ENCODE measurements at regions not wholly inside any gene's neighbourhood (a gene's known extent, or its start where the extent isn't known, plus 50 kb on each side); places are given as distances from the start of the nearest gene placed in this dataset.

DNA sequence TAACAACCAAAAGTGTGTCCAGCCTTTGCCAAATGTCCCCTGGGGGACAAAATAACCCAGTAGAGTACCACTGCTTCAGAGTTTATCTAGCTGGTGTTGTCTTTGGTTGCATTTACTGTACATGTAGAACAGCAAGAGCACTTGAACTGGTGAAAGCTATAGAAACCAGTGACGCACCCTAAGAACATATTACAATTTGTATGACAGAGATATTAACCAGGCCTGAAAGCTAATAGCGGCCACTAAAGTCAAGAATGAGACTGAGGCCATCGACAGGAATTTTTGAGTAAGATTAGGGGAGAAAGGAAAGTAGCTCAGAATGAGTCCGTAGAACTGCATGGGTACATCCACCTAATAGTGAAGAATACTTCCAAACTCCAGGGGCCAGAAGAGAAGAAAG lies 236.2 kb downstream of the MTERF1 start:
- DNase-seq = no peak

- DNase-seq = no peak
These were observed 235.0 kb downstream of the MTERF1 start for GRCh38 chr7:91645542-91645941.

- DNase-seq = no peak
These were observed 228.5 kb downstream of the MTERF1 start for GRCh38 chr7:91651986-91652385.

GRCh38 chr7:91653286-91653685 lies 227.2 kb downstream of the MTERF1 start:
- no peak for DNase-seq

DNA sequence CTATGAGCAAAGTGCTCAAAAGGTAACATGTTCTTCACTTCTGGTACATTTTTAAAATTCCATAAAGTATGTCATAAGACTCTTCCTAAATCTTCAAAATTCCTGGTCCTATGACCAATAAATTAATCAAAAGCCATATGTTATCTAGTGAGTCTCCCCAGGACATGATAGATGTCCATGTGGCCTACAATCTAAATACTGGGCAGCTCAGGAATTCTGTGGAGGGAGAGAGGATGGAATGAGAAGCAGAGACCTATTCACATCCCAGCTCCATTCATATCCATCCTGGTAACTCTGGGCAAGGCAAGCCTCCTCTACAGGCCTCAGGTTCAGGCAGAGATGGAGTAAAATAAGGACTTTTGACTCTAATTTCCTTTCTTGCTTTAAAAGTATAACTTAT lies 224.8 kb downstream of the MTERF1 start:
- no peak for DNase-seq

- no peak for DNase-seq
These were observed 223.7 kb downstream of the MTERF1 start for GRCh38 chr7:91656541-91657482.

DNA sequence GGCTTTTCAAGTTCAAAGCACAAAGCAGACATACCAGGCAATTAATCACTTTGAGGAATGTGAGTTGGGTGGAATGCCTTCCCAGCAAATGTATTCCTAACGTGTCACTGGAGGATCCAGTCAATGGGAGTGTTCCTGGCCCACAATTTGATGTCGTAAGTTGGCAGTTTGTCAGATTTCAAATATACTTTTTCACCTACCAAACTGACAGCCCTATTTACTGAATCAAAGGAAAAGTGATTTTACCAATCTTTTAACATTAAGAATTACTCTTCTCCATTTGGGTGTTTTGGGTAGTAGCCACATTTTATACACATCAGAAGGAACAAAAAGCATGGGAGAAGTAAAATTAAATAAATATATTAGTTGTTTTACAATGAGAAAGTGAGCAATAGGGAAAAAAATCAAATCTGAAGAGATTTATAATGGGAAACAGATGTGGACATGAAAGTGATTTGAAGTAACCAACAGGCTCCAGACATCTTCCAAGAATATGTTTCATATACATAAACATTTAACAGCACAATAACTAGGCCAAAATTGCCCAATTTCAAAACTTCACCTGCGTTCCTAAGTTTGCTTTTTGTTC lies 222.9 kb downstream of the MTERF1 start:
- DNase-seq = no peak

DNA sequence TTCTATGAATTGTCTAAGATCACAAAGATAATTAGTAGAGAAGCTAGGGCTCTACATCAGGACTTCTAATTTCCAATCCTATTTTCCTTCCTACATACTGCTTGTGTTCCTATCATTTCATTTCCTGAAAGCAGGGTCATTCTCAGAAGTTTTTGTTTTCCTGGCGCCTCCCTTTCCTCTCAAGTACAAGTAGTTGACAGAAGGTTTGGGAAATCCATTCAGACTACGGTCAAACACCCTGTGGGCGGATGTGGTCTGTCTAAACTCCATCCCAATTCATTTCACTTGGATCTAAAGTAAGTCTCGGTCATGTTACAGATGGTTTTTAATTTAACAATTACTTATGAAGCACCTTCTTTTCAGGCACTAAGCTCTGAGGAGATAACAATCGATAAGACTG lies 221.4 kb downstream of the MTERF1 start:
- DNase-seq = no peak

- no peak for DNase-seq
These were observed 219.7 kb downstream of the MTERF1 start for GRCh38 chr7:91660734-91661356.

DNA sequence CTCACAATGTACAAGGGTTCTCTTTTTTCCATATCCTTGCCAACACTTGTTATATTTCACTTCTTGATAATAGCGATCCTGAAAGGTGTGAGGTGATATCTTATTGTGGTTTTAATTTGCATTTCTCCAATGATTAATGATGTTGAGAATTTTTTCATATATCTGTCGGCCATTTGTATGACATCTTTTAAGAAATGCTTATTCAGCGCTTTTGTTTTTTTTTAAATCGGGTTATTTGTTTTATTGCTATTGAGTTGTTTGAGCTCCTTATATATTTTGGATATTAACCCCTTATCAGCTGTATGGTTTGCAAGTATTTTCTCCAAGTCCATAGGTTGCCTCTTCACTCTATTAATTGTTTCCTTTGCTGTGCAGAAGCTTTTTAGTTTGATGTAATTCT lies 218.8 kb downstream of the MTERF1 start:
- DNase-seq = no peak

- DNase-seq = no peak
These were observed 212.3 kb downstream of the MTERF1 start for GRCh38 chr7:91668217-91668616.

DNA sequence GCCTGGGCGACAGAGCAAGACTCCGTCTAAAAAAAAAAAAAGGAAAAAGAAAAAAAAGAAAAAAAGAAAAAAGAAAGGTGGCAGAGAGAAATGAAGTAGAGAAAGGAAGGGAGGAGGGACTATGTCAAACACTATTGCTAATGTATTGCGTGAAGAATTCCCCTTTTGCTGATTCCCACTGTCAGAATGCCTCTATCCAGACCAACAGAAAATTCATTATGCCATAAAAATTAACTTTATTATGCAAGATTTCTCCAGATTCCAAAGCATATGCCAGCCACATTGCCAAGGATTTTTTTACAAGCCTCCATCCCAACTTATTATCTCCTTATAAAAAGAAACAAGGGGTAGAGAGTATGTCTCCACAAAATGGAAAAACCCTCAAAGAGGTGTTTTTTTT lies 209.3 kb downstream of the MTERF1 start:
- no peak for DNase-seq

GRCh38 chr7:91674470-91674869 lies 206.0 kb downstream of the MTERF1 start:
- no peak for DNase-seq

GRCh38 chr7:91681718-91682117 lies 198.8 kb downstream of the MTERF1 start:
- no peak for DNase-seq

GRCh38 chr7:91683823-91684222 lies 196.7 kb downstream of the MTERF1 start:
- peak; percentile 4 for DNase-seq

GRCh38 chr7:91685544-91685943 lies 195.0 kb downstream of the MTERF1 start:
- no peak for DNase-seq

- no peak for DNase-seq
These were observed 189.9 kb downstream of the MTERF1 start for GRCh38 chr7:91690541-91691070.

DNA sequence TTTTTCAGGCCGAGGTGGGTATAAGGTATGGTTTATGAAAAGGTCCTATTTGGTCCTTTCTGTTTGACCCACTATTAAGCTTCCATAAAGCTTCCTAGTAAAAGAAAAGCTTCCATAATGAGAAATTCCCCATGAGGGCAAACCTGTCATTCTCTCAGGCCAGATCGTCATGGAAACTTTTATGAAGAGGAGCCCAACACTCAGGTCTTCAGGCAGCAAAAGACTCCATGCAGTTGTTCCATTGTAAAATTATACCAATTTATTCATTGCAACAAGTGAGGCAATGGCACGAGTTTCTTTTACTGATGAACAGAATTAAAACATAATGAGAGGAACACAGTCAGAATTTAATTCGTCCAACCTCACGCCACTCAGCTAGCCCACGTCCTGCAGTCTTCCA lies 188.6 kb downstream of the MTERF1 start:
- no peak for DNase-seq

GRCh38 chr7:91692800-91693199 lies 187.7 kb downstream of the MTERF1 start:
- DNase-seq = no peak

- DNase-seq = no peak
These were observed 186.1 kb downstream of the MTERF1 start for GRCh38 chr7:91694351-91694841.

GRCh38 chr7:91710881-91711280 lies 169.6 kb downstream of the MTERF1 start:
- DNase-seq = no peak

DNA sequence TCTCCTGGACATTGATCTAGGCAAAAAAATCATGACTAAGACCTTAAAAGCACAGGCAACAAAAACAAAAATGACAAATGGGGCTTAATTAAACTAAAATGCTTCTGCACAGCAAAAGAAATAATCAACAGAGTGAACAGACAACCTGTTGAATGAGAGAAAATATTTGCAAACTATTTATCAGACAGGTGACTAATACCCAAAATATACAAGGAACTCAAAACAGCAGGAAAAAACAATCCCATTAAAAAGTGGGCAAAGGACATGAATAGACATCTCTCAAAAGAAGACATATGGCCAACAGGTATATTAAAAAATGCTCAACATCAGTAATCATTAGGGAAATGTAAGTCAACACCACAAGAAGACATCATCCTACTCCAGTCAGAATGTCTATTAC lies 166.8 kb downstream of the MTERF1 start:
- DNase-seq = no peak

DNA sequence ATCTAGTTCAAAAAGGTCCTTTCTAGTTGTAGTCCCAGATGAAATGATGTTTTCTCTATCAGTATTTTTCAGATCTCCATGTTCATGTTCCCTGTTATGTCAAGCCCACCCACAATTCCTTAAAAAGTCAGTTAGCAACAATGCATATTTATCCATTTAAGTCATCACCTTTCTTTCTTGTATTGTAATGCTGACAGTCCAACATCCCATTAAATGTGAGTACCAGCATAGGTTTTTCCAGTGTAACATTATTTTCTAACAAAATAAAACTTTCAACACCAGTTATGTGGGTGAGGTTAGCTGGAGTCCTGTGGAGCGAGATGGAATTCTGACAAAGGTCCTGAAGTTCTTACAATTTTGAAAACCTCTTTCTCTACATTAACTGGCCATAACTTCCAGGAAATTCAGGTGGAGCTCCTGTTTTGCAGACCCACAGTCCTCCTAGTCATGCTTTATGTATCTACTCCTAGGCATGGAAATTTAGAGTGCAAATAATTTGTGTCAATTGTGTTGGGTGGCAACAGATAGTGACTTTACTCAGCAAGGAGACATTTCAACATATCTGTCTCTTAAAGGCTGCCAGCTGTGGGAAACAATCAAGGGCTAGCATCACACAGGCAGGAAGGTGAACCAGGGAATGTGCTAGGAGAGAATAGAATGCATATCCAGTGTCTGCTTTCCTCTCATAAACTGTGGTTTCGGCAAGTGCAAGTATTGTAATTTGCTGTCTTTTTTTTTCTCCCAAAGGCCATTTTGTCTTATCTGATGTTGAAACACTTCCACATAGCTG lies 162.6 kb downstream of the MTERF1 start:
- no peak for DNase-seq
